ENCODE measurements at regions not wholly inside any gene's neighbourhood (a gene's known extent, or its start where the extent isn't known, plus 50 kb on each side); places are given as distances from the start of the nearest gene placed in this dataset.
"Not testable (repeated sequence)": the region's sequence is repeated elsewhere in the genome, so short reads cannot be mapped to it uniquely, and the experiment has no call there.

DNA sequence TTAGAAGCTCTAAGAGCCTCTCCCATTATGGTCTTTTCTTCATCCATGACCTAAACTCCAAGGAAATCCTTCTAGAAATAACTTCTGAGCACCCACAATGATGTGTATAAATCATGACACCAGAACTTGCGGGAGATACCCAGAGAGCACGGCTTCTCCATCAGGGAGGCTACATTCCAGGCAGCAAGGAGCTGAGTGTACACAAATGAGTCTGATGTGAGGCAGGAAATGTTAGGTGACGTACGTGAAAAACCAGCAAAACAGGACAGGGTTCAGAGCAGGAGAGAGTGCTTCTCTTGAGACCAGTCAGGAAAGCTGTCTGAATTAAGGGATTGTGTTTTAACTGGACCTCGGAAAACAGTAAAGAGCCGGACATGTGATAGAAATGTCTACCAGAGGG, 58.1 kb upstream of the MRPS9 start:
- TF ChIP-seq, protein P1, sequence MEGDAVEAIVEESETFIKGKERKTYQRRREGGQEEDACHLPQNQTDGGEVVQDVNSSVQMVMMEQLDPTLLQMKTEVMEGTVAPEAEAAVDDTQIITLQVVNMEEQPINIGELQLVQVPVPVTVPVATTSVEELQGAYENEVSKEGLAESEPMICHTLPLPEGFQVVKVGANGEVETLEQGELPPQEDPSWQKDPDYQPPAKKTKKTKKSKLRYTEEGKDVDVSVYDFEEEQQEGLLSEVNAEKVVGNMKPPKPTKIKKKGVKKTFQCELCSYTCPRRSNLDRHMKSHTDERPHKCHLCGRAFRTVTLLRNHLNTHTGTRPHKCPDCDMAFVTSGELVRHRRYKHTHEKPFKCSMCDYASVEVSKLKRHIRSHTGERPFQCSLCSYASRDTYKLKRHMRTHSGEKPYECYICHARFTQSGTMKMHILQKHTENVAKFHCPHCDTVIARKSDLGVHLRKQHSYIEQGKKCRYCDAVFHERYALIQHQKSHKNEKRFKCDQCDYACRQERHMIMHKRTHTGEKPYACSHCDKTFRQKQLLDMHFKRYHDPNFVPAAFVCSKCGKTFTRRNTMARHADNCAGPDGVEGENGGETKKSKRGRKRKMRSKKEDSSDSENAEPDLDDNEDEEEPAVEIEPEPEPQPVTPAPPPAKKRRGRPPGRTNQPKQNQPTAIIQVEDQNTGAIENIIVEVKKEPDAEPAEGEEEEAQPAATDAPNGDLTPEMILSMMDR (IDR thresholded peaks at IDR 0.05) = not testable (repeated sequence)
- not testable (repeated sequence) for TF ChIP-seq POLR2A (IDR thresholded peaks at IDR 0.05)

Measured in ovary (tissue), 3 donors.